Right lobe of liver (tissue), 4 donors: ENCODE measurements at regions not wholly inside any gene's neighbourhood (a gene's known extent, or its start where the extent isn't known, plus 50 kb on each side); places are given as distances from the start of the nearest gene placed in this dataset.

Source experiments
- CTCF ChIP-seq, 4 donors: fragments of 200-600 bp in 3 of 4; fragments of 450-650 bp in 1 of 4; IDR thresholded peaks; one replicate each; pipeline versions ENCODE4 v1.5.1 to v1.8.0; 2016 to 2022; ENCODE audit warnings: antibody characterized with exemption in 4 of 4, mild to moderate bottlenecking in 2 of 4
- POLR2A ChIP-seq: fragments of 450-650 bp; IDR thresholded peaks from one replicate; pipeline ENCODE4 v1.6.1; 2017; ENCODE audit warnings: antibody characterized with exemption, mild to moderate bottlenecking
- donor health status: DM: no; HTN: no; CAD: no.
- donor health status: DM: no; HTN: no; CAD: no.
- donor health status: DM: no; HTN: yes; CAD: no.

- no peak for TF ChIP-seq POLR2A
- TF ChIP-seq CTCF (IDR thresholded peaks at IDR 0.05), result no peak
Observed at GRCh38 chr4:11069581-11070211, 359.0 kb downstream of the HS3ST1 start.
